NCI-H1436 treated with DMSO at 0.1 percent for 48 hours (cell line): ENCODE measurements at regions not wholly inside any gene's neighbourhood (a gene's known extent, or its start where the extent isn't known, plus 50 kb on each side); places are given as distances from the start of the nearest gene placed in this dataset.
"Not testable (repeated sequence)": the region's sequence is repeated elsewhere in the genome, so short reads cannot be mapped to it uniquely, and the experiment has no call there.

Source experiments
- DNase-seq: peaks from one replicate; lab custom pipeline; 2025; lab: John Stamatoyannopoulos, UW

- DNase-seq, result no peak
These were observed 102.3 kb upstream of the LARP1 start for GRCh38 chr5:154652746-154653417.

- not testable (repeated sequence) for DNase-seq
These were observed 103.4 kb upstream of the LARP1 start for GRCh38 chr5:154651795-154652194.

GRCh38 chr5:154648706-154649105 lies 106.5 kb upstream of the LARP1 start:
- no peak for DNase-seq

- DNase-seq, result no peak
These were observed 106.9 kb upstream of the LARP1 start for GRCh38 chr5:154648229-154648628.

GRCh38 chr5:154647761-154648145 lies 107.4 kb upstream of the LARP1 start:
- no peak for DNase-seq

GRCh38 chr5:154647114-154647760 lies 107.9 kb upstream of the LARP1 start:
- DNase-seq, result no peak

- no peak for DNase-seq
These were observed 108.4 kb upstream of the LARP1 start for GRCh38 chr5:154646745-154647113.

- DNase-seq, result no peak
These were observed 110.3 kb upstream of the LARP1 start for GRCh38 chr5:154644745-154645411.

GRCh38 chr5:154642499-154643245 lies 112.5 kb upstream of the LARP1 start:
- no peak for DNase-seq

GRCh38 chr5:154640213-154640831 lies 114.9 kb upstream of the LARP1 start:
- not testable (repeated sequence) for DNase-seq

GRCh38 chr5:154636786-154637185 lies 118.4 kb upstream of the LARP1 start:
- not testable (repeated sequence) for DNase-seq

GRCh38 chr5:154636271-154636670 lies 118.9 kb upstream of the LARP1 start:
- DNase-seq, result not testable (repeated sequence)

- not testable (repeated sequence) for DNase-seq
These were observed 121.4 kb upstream of the LARP1 start for GRCh38 chr5:154633744-154634143.

GRCh38 chr5:154631141-154631540 lies 124.0 kb upstream of the LARP1 start:
- DNase-seq, result no peak

GRCh38 chr5:154630410-154630809 lies 124.8 kb upstream of the LARP1 start:
- DNase-seq, result no peak

- no peak for DNase-seq
These were observed 126.5 kb upstream of the LARP1 start for GRCh38 chr5:154628685-154629084.

- DNase-seq, result no peak
These were observed 127.2 kb upstream of the LARP1 start for GRCh38 chr5:154627698-154628678.

- no peak for DNase-seq
These were observed 128.2 kb upstream of the LARP1 start for GRCh38 chr5:154626876-154627557.

GRCh38 chr5:154625031-154625430 lies 130.1 kb upstream of the LARP1 start:
- DNase-seq, result no peak

- no peak for DNase-seq
These were observed 130.8 kb upstream of the LARP1 start for GRCh38 chr5:154624341-154624740.
